Activated T-cell treated with anti-CD3 and anti-CD28 coated beads for 24 hours (primary cell): ENCODE measurements at regions not wholly inside any gene's neighbourhood (a gene's known extent, or its start where the extent isn't known, plus 50 kb on each side); places are given as distances from the start of the nearest gene placed in this dataset.
"Not testable (repeated sequence)": the region's sequence is repeated elsewhere in the genome, so short reads cannot be mapped to it uniquely, and the experiment has no call there.

Experiments used
- DNase-seq: peaks from one replicate; pipeline ENCODE4 v3.0.0-alpha.2; 2020; ENCODE audit warnings: low read depth

DNA sequence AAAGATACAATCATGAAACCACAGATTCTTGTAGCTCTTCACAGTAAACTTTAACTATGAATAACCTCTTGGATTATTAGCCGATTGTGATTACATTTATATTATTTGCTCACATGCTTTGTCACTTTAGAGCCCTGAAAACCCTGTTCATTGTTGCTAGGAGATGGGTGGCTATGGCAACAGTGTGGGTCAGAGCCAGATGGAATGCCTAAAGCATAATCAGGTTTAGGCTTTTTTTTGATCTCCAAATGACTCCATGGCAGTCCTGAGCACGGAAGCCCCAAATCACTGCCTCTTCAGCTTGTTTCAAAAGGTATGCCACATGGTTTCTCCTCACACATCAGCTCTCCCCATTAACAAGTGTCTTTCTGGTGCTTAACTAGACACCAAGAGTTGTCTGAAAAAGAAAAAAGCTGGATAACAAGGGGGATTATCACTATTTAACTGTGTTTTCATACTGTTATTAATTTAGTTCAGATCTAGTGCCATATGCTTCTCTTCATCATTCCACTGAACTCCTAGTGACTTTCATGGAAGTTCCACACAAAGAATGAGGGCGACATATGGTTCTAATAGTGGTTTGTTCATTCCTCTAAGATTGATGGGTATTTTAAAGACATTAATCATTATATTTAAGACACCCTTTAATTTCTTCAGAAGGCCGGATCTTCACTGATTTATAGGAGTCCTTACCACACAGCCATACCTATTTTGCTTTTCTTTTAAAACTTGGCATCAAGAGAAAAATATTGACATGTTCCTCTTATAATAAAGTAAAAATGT lies 88.8 kb upstream of the PAM start:
- DNase-seq = no peak

- DNase-seq = no peak
Observed at GRCh38 chr5:102668220-102668932, 86.7 kb upstream of the PAM start.

DNA sequence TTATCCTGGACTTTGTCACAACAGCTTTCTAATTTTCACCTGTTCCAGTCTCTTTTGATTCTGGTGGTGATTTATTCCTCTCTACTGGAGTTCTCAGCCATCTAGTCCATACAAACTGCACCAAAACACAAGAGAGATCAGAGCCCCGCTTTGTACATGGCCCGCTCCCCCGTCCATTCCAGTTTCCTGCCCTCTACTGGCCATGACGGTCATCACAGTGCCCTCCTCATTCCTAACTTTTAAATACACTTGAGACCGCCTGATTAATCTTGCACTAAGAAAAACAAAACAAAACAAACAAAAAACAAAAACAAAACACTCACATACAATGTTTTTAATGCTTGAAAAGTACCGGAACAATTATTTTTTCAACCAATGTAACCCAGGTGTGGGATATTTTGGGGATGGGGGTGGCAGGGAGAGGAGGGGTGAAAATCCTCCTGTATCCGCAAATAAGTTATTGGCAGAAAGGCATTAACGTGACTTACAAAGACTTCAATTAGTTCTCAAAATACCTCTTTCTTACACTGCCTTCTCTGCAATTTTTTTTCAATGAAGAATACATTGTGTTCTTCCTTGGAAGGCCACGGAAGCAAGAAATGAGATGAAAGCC lies 84.8 kb upstream of the PAM start:
- DNase-seq = no peak

- not testable (repeated sequence) for DNase-seq
Observed at GRCh38 chr5:102671033-102671734, 83.9 kb upstream of the PAM start.

DNA sequence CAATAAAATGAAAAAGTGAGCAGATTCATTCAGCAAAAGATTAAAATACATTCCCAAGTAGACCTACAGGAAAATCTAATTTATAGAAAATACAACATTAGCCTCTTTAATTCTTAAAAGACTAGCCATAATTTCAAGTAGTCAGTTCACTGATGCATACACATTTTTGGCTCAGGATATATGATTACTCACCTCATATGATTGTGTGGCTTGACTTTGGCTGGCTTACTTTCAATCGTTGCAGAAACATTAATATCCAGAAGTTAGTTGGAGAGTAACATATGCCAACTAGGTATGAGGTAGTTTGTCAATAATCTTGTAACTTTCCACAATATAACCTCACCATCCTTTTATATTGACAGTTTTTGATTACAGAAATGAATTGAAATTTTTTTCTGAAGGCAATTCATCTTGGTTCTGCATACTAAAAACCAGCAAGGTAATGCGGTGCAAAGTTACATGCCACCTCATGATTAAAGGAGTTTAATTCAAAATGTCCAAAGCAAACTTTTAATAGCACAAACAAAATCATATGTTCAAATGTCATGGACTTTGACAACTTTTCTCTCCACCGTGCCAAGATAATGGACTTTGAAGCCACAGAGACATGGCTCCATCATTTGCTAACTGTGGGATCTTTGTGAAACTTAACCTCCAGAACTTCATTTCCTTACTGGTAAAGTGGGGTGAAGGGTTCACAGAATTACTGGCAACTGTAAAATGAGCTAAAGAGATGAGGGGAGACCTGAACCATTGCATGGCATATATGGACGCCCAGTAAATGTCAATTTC lies 76.6 kb upstream of the PAM start:
- no peak for DNase-seq

- DNase-seq = peak; percentile 63
Observed at GRCh38 chr5:102681403-102681983, 73.6 kb upstream of the PAM start.

- no peak for DNase-seq
Observed at GRCh38 chr5:102682101-102682647, 72.9 kb upstream of the PAM start.

DNA sequence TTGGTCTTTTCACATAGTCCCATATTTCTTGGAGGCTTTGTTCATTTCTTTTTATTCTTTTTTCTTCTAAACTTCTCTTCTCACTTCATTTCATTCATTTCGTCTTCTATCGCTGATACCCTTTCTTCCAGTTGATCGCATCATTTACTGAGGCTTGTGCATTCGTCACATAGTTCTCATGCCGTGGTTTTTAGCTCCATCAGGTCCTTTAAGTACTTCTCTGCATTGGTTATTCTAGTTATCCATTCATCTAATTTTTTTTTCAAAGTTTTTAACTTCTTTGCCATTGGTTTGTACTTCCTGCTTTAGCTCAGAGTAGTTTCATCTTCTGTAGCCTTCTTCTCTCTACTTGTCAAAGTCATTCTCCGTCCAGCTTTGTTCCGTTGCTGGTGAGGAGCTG lies 67.0 kb upstream of the PAM start:
- not testable (repeated sequence) for DNase-seq

GRCh38 chr5:102688581-102689342 lies 66.3 kb upstream of the PAM start:
- DNase-seq = not testable (repeated sequence)

DNA sequence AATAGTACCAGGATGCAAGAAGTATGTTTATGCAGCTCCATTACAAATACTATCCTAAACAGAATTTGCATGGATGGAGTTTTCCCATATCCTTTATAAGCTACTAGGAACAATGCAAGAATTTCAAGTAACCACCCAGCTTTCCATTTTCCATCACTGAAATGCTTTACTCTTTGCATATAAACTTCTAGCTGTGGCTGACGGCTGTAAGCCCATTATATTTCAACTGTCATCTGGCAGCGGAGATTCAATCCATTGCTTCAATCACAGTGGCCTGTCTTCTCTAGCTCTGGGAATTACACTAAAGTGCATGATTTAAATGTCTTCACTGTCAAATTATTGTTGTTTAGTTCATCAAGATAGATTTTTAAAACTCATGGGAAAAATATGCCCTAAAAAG lies 64.2 kb upstream of the PAM start:
- no peak for DNase-seq

DNA sequence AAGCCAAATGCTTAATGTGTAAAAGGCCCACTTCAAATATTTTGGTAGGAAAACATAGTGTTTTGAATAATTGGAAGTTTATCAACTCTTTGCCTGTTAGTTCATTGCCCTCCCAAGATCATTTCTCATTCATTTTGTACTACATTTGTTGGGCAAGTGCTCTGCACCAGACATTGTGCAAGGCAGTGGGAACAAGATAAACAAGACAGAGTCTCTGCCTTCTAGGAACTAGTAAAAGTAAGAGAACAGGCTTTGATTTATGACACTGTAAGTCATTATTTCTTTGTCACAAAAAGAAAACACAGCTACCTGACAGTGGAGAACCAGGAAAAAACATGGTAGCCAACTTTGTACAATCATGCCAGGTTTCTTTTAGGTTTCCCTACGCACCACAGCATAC lies 63.7 kb upstream of the PAM start:
- no peak for DNase-seq

GRCh38 chr5:102700120-102700831 lies 54.8 kb upstream of the PAM start:
- DNase-seq = no peak

DNA sequence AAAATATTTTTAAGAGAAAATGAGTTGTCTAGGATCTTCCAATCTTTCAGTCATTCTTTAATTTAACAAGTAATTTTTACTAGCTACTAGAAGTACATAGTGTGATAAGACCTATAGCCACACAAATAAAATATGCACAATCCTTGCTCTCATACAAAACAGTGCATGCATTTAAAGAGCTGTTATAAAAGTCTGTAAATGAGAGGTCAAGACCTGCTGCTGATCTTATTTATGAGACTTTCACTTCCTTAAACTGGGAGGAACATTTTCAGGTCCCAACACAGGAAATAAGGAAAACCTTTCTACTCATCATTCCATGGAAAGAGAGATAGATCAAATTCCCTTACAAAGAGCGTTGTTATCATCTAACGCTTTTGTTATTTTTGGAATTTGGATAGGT lies 54.2 kb upstream of the PAM start:
- no peak for DNase-seq

- DNase-seq = no peak
Observed at GRCh38 chr5:102701748-102702147, 53.4 kb upstream of the PAM start.
